ENCODE measurements at regions not wholly inside any gene's neighbourhood (a gene's known extent, or its start where the extent isn't known, plus 50 kb on each side); places are given as distances from the start of the nearest gene placed in this dataset.
A peak's percentile ranks its signal among the peaks of the same experiment; 100 is the strongest.
"Not testable (repeated sequence)": the region's sequence is repeated elsewhere in the genome, so short reads cannot be mapped to it uniquely, and the experiment has no call there.

- not testable (repeated sequence) for H3K9me3 Mint-ChIP-seq; ATAC-seq; H3K27ac Mint-ChIP-seq; DNase-seq (ENCODE audit: low spot score); H3K36me3 Mint-ChIP-seq; H3K4me1 Mint-ChIP-seq (ENCODE audit: low read depth in 2 of 2); H3K4me3 Mint-ChIP-seq
- H3K27me3 Mint-ChIP-seq = peaks cover 12 to 22% of the 10 kb centered on the region in 2 donors
These were observed 83.0 kb upstream of the CDCA7L start for GRCh38 chr7:22028656-22029055.

- Mint-ChIP-seq H3K9me3 (no peaks in the 10 kb centered on the region), H3K36me3 (no peaks in the 10 kb centered on the region), H3K4me1 (ENCODE audit: low read depth in 2 of 2) (no peaks in the 10 kb centered on the region), H3K27ac (no peak overlapping the region), H3K27me3 (peaks cover 12 to 22% of the 10 kb centered on the region in 2 donors), H3K4me3 (no peak overlapping the region)
- no peak for DNase-seq (ENCODE audit: low spot score)
- no peak for ATAC-seq
These were observed 81.8 kb upstream of the CDCA7L start for GRCh38 chr7:22027475-22027874.

DNA sequence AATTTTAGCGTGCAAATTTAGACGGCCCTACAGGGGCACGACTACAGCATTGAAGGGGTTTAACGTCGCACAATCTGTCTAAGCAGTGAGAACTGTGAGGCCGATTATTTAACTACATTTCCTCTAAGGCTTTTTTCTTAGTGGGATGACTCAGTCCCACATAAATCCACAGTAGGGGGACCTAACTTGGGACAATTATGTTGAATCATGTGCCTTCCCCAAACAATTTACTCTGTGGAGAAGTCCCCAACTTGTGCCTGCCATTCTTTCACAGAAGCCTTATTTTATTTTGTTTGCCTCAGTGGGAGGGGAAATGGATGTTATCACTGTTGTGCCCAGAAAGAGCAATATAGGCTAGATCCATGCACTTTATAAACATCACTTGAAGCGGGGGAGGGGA lies 80.3 kb upstream of the CDCA7L start:
- no peak overlapping the region for H3K27ac Mint-ChIP-seq
- peaks cover 14 to 22% of the 10 kb centered on the region in 2 donors for H3K27me3 Mint-ChIP-seq
- ATAC-seq (no peak), DNase-seq (ENCODE audit: low spot score) (no peak)
- no peaks in the 10 kb centered on the region for H3K9me3 Mint-ChIP-seq
- no peaks in the 10 kb centered on the region for H3K4me1 Mint-ChIP-seq (ENCODE audit: low read depth in 2 of 2)
- H3K4me3 Mint-ChIP-seq = no peak overlapping the region
- H3K36me3 Mint-ChIP-seq = no peaks in the 10 kb centered on the region

GRCh38 chr7:22025075-22025474 lies 79.4 kb upstream of the CDCA7L start:
- Mint-ChIP-seq H3K9me3 (no peaks in the 10 kb centered on the region), H3K27ac (no peak overlapping the region), H3K36me3 (no peaks in the 10 kb centered on the region), H3K4me1 (ENCODE audit: low read depth in 2 of 2) (no peaks in the 10 kb centered on the region), H3K4me3 (no peak overlapping the region), H3K27me3 (peaks cover 15 to 22% of the 10 kb centered on the region in 2 donors)
- no peak for ATAC-seq
- DNase-seq (ENCODE audit: low spot score) = no peak

DNA sequence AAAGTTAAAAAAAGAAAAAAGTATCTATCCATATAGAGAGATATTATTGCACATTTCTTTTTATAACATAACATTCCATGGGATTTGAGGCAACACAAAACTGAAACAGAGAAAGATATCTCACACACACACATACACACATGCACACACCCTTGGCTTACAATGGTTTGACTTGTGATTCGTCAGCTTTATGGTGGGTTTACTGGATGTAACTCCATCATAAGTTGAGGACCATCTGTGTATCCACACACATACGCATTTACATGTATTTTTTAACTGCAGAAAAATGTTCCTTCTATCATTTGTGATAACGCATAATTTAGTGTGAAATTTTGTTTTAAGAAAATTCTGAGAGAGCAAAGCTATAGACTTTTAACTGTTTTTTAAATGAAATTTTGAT lies 74.2 kb upstream of the CDCA7L start:
- H3K27me3 Mint-ChIP-seq = peaks cover 24 to 26% of the 10 kb centered on the region in 2 donors
- no peaks in the 10 kb centered on the region for H3K9me3 Mint-ChIP-seq
- no peak for DNase-seq (ENCODE audit: low spot score)
- no peak overlapping the region for H3K4me3 Mint-ChIP-seq
- no peak for ATAC-seq
- H3K4me1 Mint-ChIP-seq (ENCODE audit: low read depth in 2 of 2) = no peaks in the 10 kb centered on the region
- no peak overlapping the region for H3K27ac Mint-ChIP-seq
- H3K36me3 Mint-ChIP-seq = no peaks in the 10 kb centered on the region

DNA sequence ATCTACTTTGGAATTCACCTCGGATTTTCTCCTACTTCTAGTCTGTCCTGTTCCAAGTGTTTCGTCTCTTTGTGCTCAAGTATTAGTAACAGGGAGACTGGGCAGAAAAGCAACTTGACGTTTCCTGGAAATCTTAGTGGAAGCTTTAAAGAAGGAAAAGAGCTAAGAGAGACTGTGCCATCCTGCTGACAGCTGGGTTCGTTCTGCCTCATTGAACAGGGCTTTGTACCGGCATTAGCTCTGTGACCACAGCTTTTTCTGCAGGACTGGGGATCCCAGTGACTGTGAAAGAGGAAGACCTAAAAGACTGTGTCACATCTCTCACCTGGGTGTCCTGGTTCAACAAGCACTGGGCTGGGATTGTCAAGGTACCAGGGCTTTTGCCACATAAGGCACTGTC lies 70.8 kb upstream of the CDCA7L start:
- no peak for ATAC-seq
- H3K27ac Mint-ChIP-seq = no peak overlapping the region
- H3K4me3 Mint-ChIP-seq = no peak overlapping the region
- no peak for DNase-seq (ENCODE audit: low spot score)
- no peaks in the 10 kb centered on the region for H3K4me1 Mint-ChIP-seq (ENCODE audit: low read depth in 2 of 2)
- H3K27me3 Mint-ChIP-seq = peaks cover 23 to 24% of the 10 kb centered on the region in 2 donors
- no peaks in the 10 kb centered on the region for H3K36me3 Mint-ChIP-seq
- no peaks in the 10 kb centered on the region for H3K9me3 Mint-ChIP-seq

GRCh38 chr7:22013711-22014110 lies 68.0 kb upstream of the CDCA7L start:
- Mint-ChIP-seq H3K4me1 (ENCODE audit: low read depth in 2 of 2) (no peaks in the 10 kb centered on the region), H3K27ac (no peak overlapping the region), H3K36me3 (no peaks in the 10 kb centered on the region), H3K9me3 (no peaks in the 10 kb centered on the region), H3K4me3 (no peak overlapping the region), H3K27me3 (peaks cover 25 to 38% of the 10 kb centered on the region in 2 donors)
- DNase-seq (ENCODE audit: low spot score) = no peak
- no peak for ATAC-seq

DNA sequence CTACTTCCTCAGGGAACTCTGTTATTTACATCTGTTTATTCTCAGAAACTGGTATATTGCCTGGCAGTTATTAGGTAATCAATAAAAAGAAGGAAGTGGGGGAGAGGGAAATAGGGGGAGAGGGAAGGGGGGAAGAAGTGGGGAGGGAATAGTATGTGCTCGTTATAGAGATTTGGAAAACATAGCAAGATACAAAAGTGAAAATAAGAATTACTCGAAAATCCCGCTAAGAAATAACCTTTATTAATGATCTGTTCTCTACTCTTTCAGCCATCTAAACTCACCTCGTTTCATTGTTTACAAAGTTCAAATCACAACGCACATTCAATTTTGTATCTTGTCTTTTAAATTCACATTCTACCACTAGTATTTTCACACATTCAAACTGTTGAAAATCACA lies 63.0 kb upstream of the CDCA7L start:
- peaks cover 14 to 23% of the 10 kb centered on the region in 2 donors for H3K27me3 Mint-ChIP-seq
- H3K27ac Mint-ChIP-seq = no peak overlapping the region
- no peak overlapping the region for H3K4me3 Mint-ChIP-seq
- no peak for ATAC-seq
- DNase-seq (ENCODE audit: low spot score) = no peak
- no peaks in the 10 kb centered on the region for H3K36me3 Mint-ChIP-seq
- no peaks in the 10 kb centered on the region for H3K4me1 Mint-ChIP-seq (ENCODE audit: low read depth in 2 of 2)
- H3K9me3 Mint-ChIP-seq = no peaks in the 10 kb centered on the region

DNA sequence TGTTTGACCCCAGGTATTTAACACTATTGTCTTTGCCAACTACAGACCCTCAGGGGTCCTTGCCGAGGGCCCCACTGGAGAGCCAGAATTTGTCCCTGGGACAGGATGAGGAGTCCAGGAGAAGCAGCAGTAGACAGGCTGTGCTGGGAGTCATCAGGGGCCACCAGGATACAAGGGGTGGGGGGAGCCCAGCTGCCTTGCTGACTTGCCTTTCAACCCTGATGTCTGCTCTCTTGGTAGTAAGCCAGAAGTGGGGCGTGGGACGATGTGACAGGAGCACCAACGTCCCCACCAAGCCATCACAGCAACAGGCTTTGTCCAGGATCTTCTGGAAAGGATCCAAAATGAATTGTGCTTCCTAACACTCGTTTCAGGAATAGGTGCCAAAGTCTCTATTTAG lies 62.4 kb upstream of the CDCA7L start:
- H3K27ac Mint-ChIP-seq = no peak overlapping the region
- no peaks in the 10 kb centered on the region for H3K4me1 Mint-ChIP-seq (ENCODE audit: low read depth in 2 of 2)
- no peaks in the 10 kb centered on the region for H3K36me3 Mint-ChIP-seq
- H3K4me3 Mint-ChIP-seq = no peak overlapping the region
- DNase-seq (ENCODE audit: low spot score) (no peak), ATAC-seq (no peak)
- no peaks in the 10 kb centered on the region for H3K9me3 Mint-ChIP-seq
- peaks cover 13 to 22% of the 10 kb centered on the region in 2 donors for H3K27me3 Mint-ChIP-seq

DNA sequence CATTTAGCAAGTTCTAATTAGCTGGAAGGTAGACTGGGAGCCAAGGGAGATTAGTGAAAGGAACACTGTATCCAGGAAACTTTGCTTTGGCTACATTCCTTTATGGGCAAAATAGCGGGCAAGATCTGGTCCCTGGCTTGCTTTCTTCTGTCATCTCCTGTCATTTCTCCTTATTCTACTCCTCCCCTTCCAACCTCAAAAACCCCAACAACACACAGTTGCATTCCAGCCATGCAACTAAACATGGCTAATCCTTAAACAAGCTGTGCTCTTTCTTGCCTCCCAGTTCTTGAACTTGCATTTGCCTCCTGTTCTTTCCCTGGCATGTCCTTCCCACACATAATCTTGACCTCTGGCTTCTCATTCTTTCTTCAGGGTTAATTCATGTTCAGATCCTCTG lies 59.5 kb upstream of the CDCA7L start:
- H3K9me3 Mint-ChIP-seq = no peaks in the 10 kb centered on the region
- H3K4me1 Mint-ChIP-seq (ENCODE audit: low read depth in 2 of 2) = peaks cover 2 to 4% of the 10 kb centered on the region in 2 donors
- H3K4me3 Mint-ChIP-seq = no peak overlapping the region
- peaks cover 13 to 22% of the 10 kb centered on the region in 2 donors for H3K27me3 Mint-ChIP-seq
- no peak overlapping the region for H3K27ac Mint-ChIP-seq
- no peak for ATAC-seq
- H3K36me3 Mint-ChIP-seq = no peaks in the 10 kb centered on the region
- no peak for DNase-seq (ENCODE audit: low spot score)

DNA sequence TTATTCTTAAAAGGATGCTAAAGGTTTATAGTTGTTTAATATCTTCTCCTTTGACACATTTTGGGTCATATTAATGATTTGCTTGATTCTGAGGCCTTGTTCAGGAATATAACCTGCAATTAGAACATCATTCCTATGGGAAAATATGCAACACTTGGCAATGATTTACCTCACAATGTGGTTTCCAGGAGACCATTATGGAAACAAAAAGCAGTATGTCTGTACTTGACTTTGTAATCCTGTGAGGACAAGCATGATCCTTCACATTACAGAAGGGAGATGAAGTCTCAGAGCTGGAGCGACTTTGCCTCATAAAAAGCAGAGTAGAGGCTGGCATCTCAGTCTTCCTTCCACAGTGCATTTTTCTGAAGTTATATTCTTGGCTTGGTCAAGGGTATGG lies 57.0 kb upstream of the CDCA7L start:
- Mint-ChIP-seq H3K4me3 (no peak overlapping the region), H3K27ac (no peak overlapping the region), H3K9me3 (no peaks in the 10 kb centered on the region), H3K4me1 (ENCODE audit: low read depth in 2 of 2) (peaks cover 2 to 4% of the 10 kb centered on the region in 2 donors), H3K36me3 (no peaks in the 10 kb centered on the region), H3K27me3 (peaks cover 4 to 8% of the 10 kb centered on the region in 2 donors)
- ATAC-seq (no peak), DNase-seq (ENCODE audit: low spot score) (no peak)

DNA sequence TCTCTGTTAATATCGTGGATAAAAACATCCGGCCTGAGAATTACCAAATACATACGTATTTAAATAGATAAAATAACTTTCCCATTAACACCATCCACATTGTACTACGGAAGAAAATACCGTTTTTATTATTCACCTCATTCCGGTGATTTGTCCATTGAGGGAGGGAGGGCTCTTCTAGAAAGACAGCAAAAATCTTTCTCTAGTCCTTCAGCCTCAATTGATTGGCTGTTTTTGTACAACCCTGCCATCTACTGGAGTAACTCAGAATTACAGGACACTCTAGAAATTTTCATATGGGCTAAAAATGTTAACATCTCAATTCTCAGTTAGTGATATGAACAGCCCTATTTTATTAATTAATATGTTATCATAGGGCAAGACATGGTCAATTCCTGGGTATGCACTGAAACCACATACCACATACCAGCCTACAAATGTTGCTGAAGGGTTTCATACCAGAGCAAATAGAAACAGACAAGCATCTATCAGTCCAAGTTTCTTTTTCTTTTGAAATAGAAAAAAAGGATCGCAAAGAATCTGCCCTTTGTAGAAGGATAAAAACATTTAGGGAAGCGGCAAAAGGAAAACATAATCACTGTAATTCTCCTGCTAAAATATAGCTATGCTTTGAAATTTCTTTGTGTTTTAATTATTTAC lies 55.8 kb upstream of the CDCA7L start:
- no peak for DNase-seq (ENCODE audit: low spot score)
- Mint-ChIP-seq H3K4me1 (ENCODE audit: low read depth in 2 of 2) (peaks cover 2 to 4% of the 10 kb centered on the region in 2 donors), H3K27me3 (peaks cover 8 to 9% of the 10 kb centered on the region in 2 donors), H3K9me3 (no peaks in the 10 kb centered on the region), H3K27ac (no peak overlapping the region), H3K36me3 (no peaks in the 10 kb centered on the region), H3K4me3 (no peak overlapping the region)
- peak in 1 of 2 donors; percentile 59 for ATAC-seq

GRCh38 chr7:21999896-22000295 lies 54.2 kb upstream of the CDCA7L start:
- no peak overlapping the region for H3K27ac Mint-ChIP-seq
- DNase-seq (ENCODE audit: low spot score) (no peak), ATAC-seq (no peak)
- H3K27me3 Mint-ChIP-seq = peaks cover 8 to 9% of the 10 kb centered on the region in 2 donors
- H3K36me3 Mint-ChIP-seq = no peaks in the 10 kb centered on the region
- no peak overlapping the region for H3K4me3 Mint-ChIP-seq
- no peaks in the 10 kb centered on the region for H3K9me3 Mint-ChIP-seq
- peaks cover 2 to 4% of the 10 kb centered on the region in 2 donors for H3K4me1 Mint-ChIP-seq (ENCODE audit: low read depth in 2 of 2)

DNA sequence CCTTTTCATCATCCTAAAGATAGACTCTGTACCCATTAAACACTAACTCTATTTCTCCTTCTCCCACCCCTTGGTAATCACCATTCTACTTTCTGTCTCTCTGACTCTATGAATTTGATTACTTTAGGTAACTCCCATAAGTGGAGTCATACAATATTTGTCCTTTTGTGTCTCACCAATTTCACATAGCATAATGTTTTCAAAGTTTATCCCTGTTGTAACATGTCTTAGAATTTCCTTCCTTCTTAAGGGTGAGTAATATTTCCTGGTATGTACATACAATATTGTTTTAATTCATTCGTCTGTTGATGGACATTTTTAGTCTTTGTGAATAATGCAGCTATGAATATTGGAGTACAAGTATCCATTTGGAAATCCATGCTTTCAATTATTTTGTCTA lies 50.9 kb upstream of the CDCA7L start:
- H3K27ac Mint-ChIP-seq = no peak overlapping the region
- peaks cover 2 to 4% of the 10 kb centered on the region in 2 donors for H3K4me1 Mint-ChIP-seq (ENCODE audit: low read depth in 2 of 2)
- H3K27me3 Mint-ChIP-seq = peaks cover 18 to 24% of the 10 kb centered on the region in 2 donors
- H3K4me3 Mint-ChIP-seq = no peak overlapping the region
- DNase-seq (ENCODE audit: low spot score) (no peak), ATAC-seq (no peak)
- no peaks in the 10 kb centered on the region for H3K36me3 Mint-ChIP-seq
- H3K9me3 Mint-ChIP-seq = no peaks in the 10 kb centered on the region
